Progenitor cell of endocrine pancreas (in vitro differentiated cells): ENCODE measurements at regions not wholly inside any gene's neighbourhood (a gene's known extent, or its start where the extent isn't known, plus 50 kb on each side); places are given as distances from the start of the nearest gene placed in this dataset.

Source experiments
- DNase-seq: peaks from one replicate; pipeline ENCODE4 v3.0.0; 2021; ENCODE audit warnings: low spot score; ENCODE audit not compliant: unreplicated experiment
- H3K27ac Mint-ChIP-seq: 2 replicates; pipeline ENCODE4 v1.8.0; 2021; ENCODE audit warnings: mild to moderate bottlenecking, moderate library complexity, mixed read lengths
- H3K27me3 Mint-ChIP-seq: 2 replicates; pipeline ENCODE4 v1.8.0; 2021; ENCODE audit warnings: mixed read lengths
- H3K36me3 Mint-ChIP-seq: 2 replicates; pipeline ENCODE4 v1.8.0; 2022; ENCODE audit warnings: mixed read lengths; ENCODE audit not compliant: insufficient read depth
- H3K4me1 Mint-ChIP-seq: 2 replicates; pipeline ENCODE4 v1.8.0; 2021; ENCODE audit warnings: low read depth, mixed read lengths
- H3K4me3 Mint-ChIP-seq: 2 replicates; pipeline ENCODE4 v1.8.0; 2021; ENCODE audit warnings: low read depth, mild to moderate bottlenecking, moderate library complexity, mixed read lengths
- H3K9me3 Mint-ChIP-seq: 2 replicates; pipeline ENCODE4 v1.8.0; 2021; ENCODE audit warnings: low read depth, mixed read lengths
- CTCF ChIP-seq: fragments of 200-600 bp; sonication (generic); IDR thresholded peaks from one replicate; pipeline ENCODE4 v1.5.0; 2021; ENCODE audit warnings: antibody characterized with exemption, mild to moderate bottlenecking; ENCODE audit not compliant: unreplicated experiment

GRCh38 chr15:38054488-38054887, 120.0 kb downstream of the TMCO5A start:
- H3K4me1 Mint-ChIP-seq: peaks cover 14% of the 10 kb centered on the region
- no peaks in the 10 kb centered on the region for H3K36me3 Mint-ChIP-seq
- H3K9me3 Mint-ChIP-seq: no peaks in the 10 kb centered on the region
- H3K4me3 Mint-ChIP-seq: no peak overlapping the region
- no peak overlapping the region for H3K27ac Mint-ChIP-seq
- TF ChIP-seq CTCF: no peak
- DNase-seq: no peak
- no peaks in the 10 kb centered on the region for H3K27me3 Mint-ChIP-seq

DNA sequence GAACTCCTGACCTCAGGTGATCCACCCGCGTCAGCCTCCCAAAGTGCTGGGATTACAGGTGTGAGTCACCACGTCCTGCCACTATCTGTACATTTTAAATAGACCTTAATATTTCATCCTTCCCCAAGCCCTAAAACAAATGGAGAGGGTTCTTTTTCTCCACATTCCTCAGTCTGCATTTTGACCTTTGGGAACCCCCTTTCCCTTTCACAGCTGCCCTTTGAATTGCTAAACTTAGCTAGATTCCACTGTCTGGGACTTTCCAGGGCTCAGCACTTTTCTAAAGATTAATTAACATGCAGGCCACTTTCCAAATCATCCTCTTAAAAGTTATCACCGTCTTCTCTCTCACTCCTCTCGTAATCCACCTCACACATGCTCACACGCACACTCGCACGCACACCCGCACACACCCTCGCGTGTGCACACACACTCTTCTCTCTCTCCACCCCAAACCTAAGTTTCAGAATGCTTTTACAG, 124.2 kb downstream of the TMCO5A start:
- TF ChIP-seq CTCF: no peak
- DNase-seq: no peak
- Mint-ChIP-seq H3K27me3 (no peaks in the 10 kb centered on the region), H3K36me3 (no peaks in the 10 kb centered on the region), H3K4me3 (no peak overlapping the region), H3K4me1 (peaks cover 7% of the 10 kb centered on the region), H3K9me3 (no peaks in the 10 kb centered on the region), H3K27ac (no peak overlapping the region)

GRCh38 chr15:38059665-38060064, 125.2 kb downstream of the TMCO5A start:
- TF ChIP-seq CTCF: no peak
- no peaks in the 10 kb centered on the region for H3K9me3 Mint-ChIP-seq
- H3K27ac Mint-ChIP-seq: no peak overlapping the region

DNA sequence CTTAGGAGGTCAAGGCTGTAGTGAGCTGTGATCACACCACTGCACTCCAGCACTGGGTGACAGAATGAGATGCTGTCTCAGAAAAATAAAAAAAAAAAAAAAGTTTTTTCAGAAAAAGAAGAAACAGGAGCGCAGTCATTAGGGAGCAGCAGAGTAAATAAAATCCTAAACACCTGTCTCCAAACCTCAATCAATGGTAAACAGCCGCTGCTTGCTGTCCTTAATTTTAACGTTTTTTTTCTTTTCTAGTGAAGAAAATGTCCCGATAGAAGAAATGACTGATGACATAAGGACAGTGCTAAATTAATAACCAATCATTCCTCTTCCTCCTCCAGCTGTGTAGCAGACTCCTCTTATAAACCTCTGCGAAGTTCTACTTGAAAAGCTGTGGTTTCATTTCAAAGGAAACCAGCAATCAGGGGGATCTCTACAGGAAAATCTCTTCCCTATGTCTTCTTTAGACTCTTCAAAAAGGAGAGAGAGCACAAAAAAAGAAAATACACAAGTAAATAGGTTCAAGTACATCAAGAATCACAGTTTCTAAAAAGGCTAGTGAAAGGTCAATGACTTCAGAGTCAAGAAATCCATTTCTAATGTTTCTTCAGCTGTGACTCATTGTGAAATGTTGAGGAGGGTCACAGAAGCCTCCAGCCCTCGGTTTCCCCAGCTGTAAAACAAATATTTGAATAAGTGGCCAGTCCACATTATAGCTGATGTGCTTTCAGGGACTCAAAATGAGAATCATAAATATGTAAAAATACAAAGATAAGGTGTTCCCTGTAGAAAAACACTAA, 127.6 kb downstream of the TMCO5A start:
- TF ChIP-seq CTCF: no peak
- H3K27me3 Mint-ChIP-seq: no peaks in the 10 kb centered on the region
- DNase-seq: no peak
- no peak overlapping the region for H3K4me3 Mint-ChIP-seq
- H3K36me3 Mint-ChIP-seq: no peaks in the 10 kb centered on the region
- H3K9me3 Mint-ChIP-seq: no peaks in the 10 kb centered on the region
- peaks cover 11% of the 10 kb centered on the region for H3K4me1 Mint-ChIP-seq
- peak overlapping the region; percentile 76 for H3K27ac Mint-ChIP-seq

More at GRCh38 chr15:38059665-38060064, 125.2 kb downstream of the TMCO5A start:
- peaks cover 7% of the 10 kb centered on the region for H3K4me1 Mint-ChIP-seq
- no peak overlapping the region for H3K4me3 Mint-ChIP-seq
- no peaks in the 10 kb centered on the region for H3K27me3 Mint-ChIP-seq
- no peaks in the 10 kb centered on the region for H3K36me3 Mint-ChIP-seq
- no peak for DNase-seq

DNA sequence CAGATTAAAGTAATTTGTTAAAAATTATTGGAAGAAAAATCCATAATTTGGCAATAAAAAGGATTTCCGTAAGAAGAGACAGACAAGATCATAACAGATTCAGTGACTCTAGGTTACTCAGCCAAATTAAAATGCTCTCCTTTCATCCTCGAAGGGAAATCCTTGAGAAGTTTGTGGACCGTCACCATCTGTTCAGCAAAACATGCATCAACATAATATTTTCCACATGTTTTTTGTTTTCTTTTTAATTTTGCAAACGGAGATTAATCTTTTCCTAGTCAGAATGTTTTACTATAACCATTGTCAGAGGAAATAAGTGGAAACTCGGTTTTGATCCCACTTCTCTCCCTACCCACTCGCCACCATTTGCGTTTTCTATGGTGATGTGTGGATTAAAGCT, 128.3 kb downstream of the TMCO5A start:
- H3K27me3 Mint-ChIP-seq: no peaks in the 10 kb centered on the region
- H3K4me3 Mint-ChIP-seq: no peak overlapping the region
- DNase-seq: no peak
- H3K27ac Mint-ChIP-seq: no peak overlapping the region
- H3K9me3 Mint-ChIP-seq: no peaks in the 10 kb centered on the region
- no peak for TF ChIP-seq CTCF
- H3K4me1 Mint-ChIP-seq: peaks cover 14% of the 10 kb centered on the region
- no peaks in the 10 kb centered on the region for H3K36me3 Mint-ChIP-seq
